ENCODE measurements at regions not wholly inside any gene's neighbourhood (a gene's known extent, or its start where the extent isn't known, plus 50 kb on each side); places are given as distances from the start of the nearest gene placed in this dataset.

- H3K4me3 ChIP-seq (ENCODE audit: low read depth, low read length): no peak overlapping the region
Measured at GRCh38 chr10:112092519-112092918, 91.0 kb downstream of the GPAM start.

- no peak overlapping the region for H3K4me3 ChIP-seq (ENCODE audit: low read depth, low read length)
Measured at GRCh38 chr10:112094984-112095383, 88.6 kb downstream of the GPAM start.

- no peak overlapping the region for H3K4me3 ChIP-seq (ENCODE audit: low read depth, low read length)
Measured at GRCh38 chr10:112095731-112096130, 87.8 kb downstream of the GPAM start.

- no peak overlapping the region for H3K4me3 ChIP-seq (ENCODE audit: low read depth, low read length)
Measured at GRCh38 chr10:112098682-112099081, 84.9 kb downstream of the GPAM start.
